Superior temporal gyrus (tissue), 1 donor: ENCODE measurements at regions not wholly inside any gene's neighbourhood (a gene's known extent, or its start where the extent isn't known, plus 50 kb on each side); places are given as distances from the start of the nearest gene placed in this dataset.

ENCODE experiments used
- DNase-seq: peaks from one replicate; pipeline ENCODE4 v3.0.0-alpha.2; 2016; ENCODE audit errors: extremely low spot score

GRCh38 chr11:134559602-134559962 is 147.5 kb upstream of the B3GAT1 start:
- no peak for DNase-seq

- DNase-seq, result no peak
Measured at GRCh38 chr11:134558916-134559601, 147.0 kb upstream of the B3GAT1 start.

GRCh38 chr11:134558258-134558835 is 146.3 kb upstream of the B3GAT1 start:
- DNase-seq, result no peak

- no peak for DNase-seq
Measured at GRCh38 chr11:134557571-134558257, 145.7 kb upstream of the B3GAT1 start.

GRCh38 chr11:134556186-134556585 is 144.1 kb upstream of the B3GAT1 start:
- DNase-seq, result no peak

- DNase-seq, result no peak
Measured at GRCh38 chr11:134555510-134555909, 143.5 kb upstream of the B3GAT1 start.

GRCh38 chr11:134554861-134555260 is 142.8 kb upstream of the B3GAT1 start:
- no peak for DNase-seq

GRCh38 chr11:134554106-134554505 is 142.1 kb upstream of the B3GAT1 start:
- no peak for DNase-seq

GRCh38 chr11:134552749-134553148 is 140.7 kb upstream of the B3GAT1 start:
- no peak for DNase-seq

GRCh38 chr11:134545521-134545920 is 133.5 kb upstream of the B3GAT1 start:
- DNase-seq, result no peak

GRCh38 chr11:134544095-134544815 is 132.2 kb upstream of the B3GAT1 start:
- DNase-seq, result no peak

GRCh38 chr11:134543645-134544044 is 131.6 kb upstream of the B3GAT1 start:
- no peak for DNase-seq

- DNase-seq, result no peak
Measured at GRCh38 chr11:134543241-134543640, 131.2 kb upstream of the B3GAT1 start.

- DNase-seq, result no peak
Measured at GRCh38 chr11:134542401-134543165, 130.5 kb upstream of the B3GAT1 start.

- no peak for DNase-seq
Measured at GRCh38 chr11:134541951-134542350, 129.9 kb upstream of the B3GAT1 start.

- no peak for DNase-seq
Measured at GRCh38 chr11:134541355-134541754, 129.3 kb upstream of the B3GAT1 start.

- no peak for DNase-seq
Measured at GRCh38 chr11:134539285-134539684, 127.2 kb upstream of the B3GAT1 start.

- DNase-seq, result no peak
Measured at GRCh38 chr11:134538742-134539141, 126.7 kb upstream of the B3GAT1 start.

- DNase-seq, result no peak
Measured at GRCh38 chr11:134537941-134538340, 125.9 kb upstream of the B3GAT1 start.

GRCh38 chr11:134537296-134537695 is 125.3 kb upstream of the B3GAT1 start:
- DNase-seq, result no peak

- no peak for DNase-seq
Measured at GRCh38 chr11:134536677-134537076, 124.6 kb upstream of the B3GAT1 start.

GRCh38 chr11:134536219-134536618 is 124.2 kb upstream of the B3GAT1 start:
- no peak for DNase-seq
